ENCODE measurements at regions not wholly inside any gene's neighbourhood (a gene's known extent, or its start where the extent isn't known, plus 50 kb on each side); places are given as distances from the start of the nearest gene placed in this dataset.

DNA sequence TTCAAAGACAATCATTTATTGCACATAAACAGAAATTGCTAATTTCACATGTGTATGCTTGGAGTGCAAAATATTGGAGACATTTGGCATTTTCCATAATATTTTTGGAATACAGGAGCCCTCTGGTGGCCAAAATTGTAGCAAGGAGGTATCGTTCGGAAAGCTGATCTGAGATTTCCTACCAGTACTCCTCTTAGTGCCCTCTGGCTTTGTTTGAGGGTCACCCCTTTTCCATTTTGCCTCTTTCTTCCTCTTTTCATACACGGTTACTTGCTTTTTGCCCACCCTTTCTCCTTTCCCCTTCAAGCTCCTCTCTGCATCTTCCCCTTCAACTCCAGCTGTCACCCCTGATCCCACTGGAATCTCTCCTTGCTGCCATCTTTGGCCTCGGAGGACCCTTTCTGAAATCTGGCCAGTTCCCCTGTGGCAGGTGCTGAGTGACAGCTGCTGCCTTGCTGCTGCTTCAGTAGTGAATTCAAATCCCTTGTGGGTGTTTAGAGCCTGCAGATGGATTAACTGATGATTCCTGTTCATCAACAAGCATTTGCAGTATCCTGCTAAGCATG lies 164.6 kb upstream of the PARP11 start:
- Mint-ChIP-seq H3K27me3 (no peaks in the 10 kb centered on the region), H3K27ac (no peak overlapping the region), H3K9me3 (no peaks in the 10 kb centered on the region), H3K4me3 (no peak overlapping the region), H3K36me3 (ENCODE audit: low read depth) (no peaks in the 10 kb centered on the region), H3K4me1 (ENCODE audit: low read depth) (peaks cover 3% of the 10 kb centered on the region)
- DNase-seq (peak; percentile 31), ATAC-seq (no peak)
- ChIA-PET CTCF (interaction anchor here (0.6 to 7.0 kb wide), 15 partner anchors 10 to 239 kb away, joined by 3 to 70 read pairs (median 4); partner anchors contain the start of gene PARP11), POLR2A (interaction anchor here (1.8 to 2.1 kb wide), 2 partner anchors 239 to 254 kb away, joined by 4 to 5 read pairs; no protein-coding TSS in a partner anchor)
- TF ChIP-seq, protein P1, sequence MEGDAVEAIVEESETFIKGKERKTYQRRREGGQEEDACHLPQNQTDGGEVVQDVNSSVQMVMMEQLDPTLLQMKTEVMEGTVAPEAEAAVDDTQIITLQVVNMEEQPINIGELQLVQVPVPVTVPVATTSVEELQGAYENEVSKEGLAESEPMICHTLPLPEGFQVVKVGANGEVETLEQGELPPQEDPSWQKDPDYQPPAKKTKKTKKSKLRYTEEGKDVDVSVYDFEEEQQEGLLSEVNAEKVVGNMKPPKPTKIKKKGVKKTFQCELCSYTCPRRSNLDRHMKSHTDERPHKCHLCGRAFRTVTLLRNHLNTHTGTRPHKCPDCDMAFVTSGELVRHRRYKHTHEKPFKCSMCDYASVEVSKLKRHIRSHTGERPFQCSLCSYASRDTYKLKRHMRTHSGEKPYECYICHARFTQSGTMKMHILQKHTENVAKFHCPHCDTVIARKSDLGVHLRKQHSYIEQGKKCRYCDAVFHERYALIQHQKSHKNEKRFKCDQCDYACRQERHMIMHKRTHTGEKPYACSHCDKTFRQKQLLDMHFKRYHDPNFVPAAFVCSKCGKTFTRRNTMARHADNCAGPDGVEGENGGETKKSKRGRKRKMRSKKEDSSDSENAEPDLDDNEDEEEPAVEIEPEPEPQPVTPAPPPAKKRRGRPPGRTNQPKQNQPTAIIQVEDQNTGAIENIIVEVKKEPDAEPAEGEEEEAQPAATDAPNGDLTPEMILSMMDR (IDR thresholded peaks at IDR 0.05): peak; percentile 55
- intact Hi-C loops (cut with micrococcal nuclease): loop anchor here (10.0 kb wide), 1 partner anchor 153 kb away; no protein-coding TSS in a partner anchor

- Mint-ChIP-seq H3K27ac (no peak overlapping the region), H3K4me1 (ENCODE audit: low read depth) (peaks cover 6% of the 10 kb centered on the region), H3K9me3 (no peaks in the 10 kb centered on the region), H3K27me3 (no peaks in the 10 kb centered on the region), H3K4me3 (no peak overlapping the region), H3K36me3 (ENCODE audit: low read depth) (no peaks in the 10 kb centered on the region)
- CTCF ChIA-PET: interaction anchor here (0.8 to 7.0 kb wide), 11 partner anchors 9 to 240 kb away, joined by 3 to 70 read pairs (median 6); partner anchors contain the start of gene PARP11
- intact Hi-C loops (cut with micrococcal nuclease): loop anchor here (10.0 kb wide), 1 partner anchor 152 kb away; no protein-coding TSS in a partner anchor
- TF ChIP-seq, protein P1 (IDR thresholded peaks at IDR 0.05): no peak
- DNase-seq (no peak), ATAC-seq (no peak)
- POLR2A ChIA-PET: no interaction called here
These were observed 163.6 kb upstream of the PARP11 start for GRCh38 chr12:4036671-4037271.

GRCh38 chr12:4034921-4035320 lies 161.7 kb upstream of the PARP11 start:
- TF ChIP-seq, protein P1 (IDR thresholded peaks at IDR 0.05): no peak
- ATAC-seq: no peak
- no peaks in the 10 kb centered on the region for H3K9me3 Mint-ChIP-seq
- no peak overlapping the region for H3K27ac Mint-ChIP-seq
- no peaks in the 10 kb centered on the region for H3K36me3 Mint-ChIP-seq (ENCODE audit: low read depth)
- intact Hi-C loops (cut with micrococcal nuclease): loop anchor here (10.0 kb wide), 1 partner anchor 150 kb away; no protein-coding TSS in a partner anchor
- ChIA-PET POLR2A (interaction anchor here (1.1 kb wide), 1 partner anchor 247 kb away, joined by 5 read pairs; no protein-coding TSS in a partner anchor), CTCF (interaction anchor here (1.0 to 7.0 kb wide), 2 partner anchors 22 to 150 kb away, joined by 3 to 70 read pairs; no protein-coding TSS in a partner anchor)
- no peak overlapping the region for H3K4me3 Mint-ChIP-seq
- H3K4me1 Mint-ChIP-seq (ENCODE audit: low read depth): peaks cover 14% of the 10 kb centered on the region
- no peak for DNase-seq
- no peaks in the 10 kb centered on the region for H3K27me3 Mint-ChIP-seq

DNA sequence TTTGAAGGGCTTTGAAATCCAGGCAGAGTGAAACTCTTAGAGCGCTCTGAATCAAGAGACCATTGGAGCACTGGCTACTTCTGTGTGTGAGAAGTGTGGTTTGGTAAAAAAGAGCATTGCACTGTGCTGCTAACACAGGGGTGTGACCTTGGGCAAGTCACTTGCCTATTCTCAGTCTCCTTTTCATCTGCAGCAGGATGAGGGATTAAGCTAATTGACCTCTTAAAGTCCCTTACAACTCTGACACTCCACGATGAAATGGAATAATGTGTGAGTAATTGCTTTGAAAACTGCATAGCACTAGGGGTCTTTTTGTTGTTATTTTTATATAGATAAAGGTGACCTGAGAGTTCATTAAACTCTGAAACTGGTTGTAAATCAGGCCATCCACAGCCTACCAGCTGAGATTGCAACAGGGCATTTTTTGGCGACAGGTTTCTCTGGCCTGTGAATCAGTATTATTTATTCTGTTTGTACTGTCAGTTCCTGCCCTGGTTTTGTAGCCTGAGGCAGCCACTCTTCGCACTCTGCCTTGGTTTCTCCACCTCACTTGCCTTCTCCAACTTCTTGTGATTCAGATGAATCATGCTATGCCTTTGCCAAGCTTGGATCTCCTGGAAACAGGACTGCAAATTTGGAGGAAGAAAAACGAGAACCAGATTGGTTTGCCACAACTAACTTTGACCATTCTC lies 159.9 kb upstream of the PARP11 start:
- Mint-ChIP-seq H3K9me3 (no peaks in the 10 kb centered on the region), H3K4me3 (no peak overlapping the region)
- no peak for ATAC-seq

More for the DNA sequence above, 159.9 kb upstream of the PARP11 start:
- H3K36me3 Mint-ChIP-seq (ENCODE audit: low read depth): no peaks in the 10 kb centered on the region
- peaks cover 20% of the 10 kb centered on the region for H3K4me1 Mint-ChIP-seq (ENCODE audit: low read depth)
- DNase-seq: no peak
- H3K27me3 Mint-ChIP-seq: no peaks in the 10 kb centered on the region
- CTCF ChIA-PET: interaction anchor here (0.6 to 1.4 kb wide), 5 partner anchors 8 to 244 kb away, joined by 3 to 5 read pairs (median 4); no protein-coding TSS in a partner anchor
- TF ChIP-seq, protein P1 (IDR thresholded peaks at IDR 0.05): no peak
- no peak overlapping the region for H3K27ac Mint-ChIP-seq
- intact Hi-C loops (cut with micrococcal nuclease): loop anchor here (10.0 kb wide), 1 partner anchor 148 kb away; no protein-coding TSS in a partner anchor
- POLR2A ChIA-PET: interaction anchor here (1.2 to 1.5 kb wide), 3 partner anchors 32 to 243 kb away, joined by 3 to 4 read pairs (median 4); no protein-coding TSS in a partner anchor

All from activated CD8-positive, alpha-beta T cell treated with anti-CD3 and anti-CD28 coated beads for 36 hours (primary cell).